GM18502 (cell line): ENCODE measurements at regions not wholly inside any gene's neighbourhood (a gene's known extent, or its start where the extent isn't known, plus 50 kb on each side); places are given as distances from the start of the nearest gene placed in this dataset.
A peak's percentile ranks its signal among the peaks of the same experiment; 100 is the strongest.

Source experiments
- ATAC-seq: cut with Tn5 transposase; IDR thresholded peaks from one replicate; pipeline ENCODE4 v1.9.1; 2021; ENCODE audit warnings: mild to moderate bottlenecking; ENCODE audit not compliant: unreplicated experiment, poor library complexity

DNA sequence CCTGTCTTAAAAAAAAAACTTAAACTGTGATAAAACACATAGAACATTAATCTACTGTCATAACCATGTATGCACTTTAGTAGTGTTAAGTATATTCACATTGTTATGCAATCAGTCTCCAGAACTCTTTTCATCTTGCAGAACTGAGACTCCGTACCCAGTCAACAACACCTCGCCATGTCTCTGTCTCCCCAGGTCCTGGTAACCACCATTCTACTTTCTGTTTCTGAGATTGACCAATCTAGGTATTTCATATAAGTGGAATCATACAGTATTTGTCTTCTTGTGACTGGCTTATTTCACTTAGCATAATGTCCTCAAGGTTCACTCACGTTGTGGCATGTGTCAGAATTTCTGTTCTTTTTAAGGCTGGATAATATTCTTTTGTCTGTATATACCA, 290.8 kb upstream of the CXCR4 start:
- no peak for ATAC-seq

DNA sequence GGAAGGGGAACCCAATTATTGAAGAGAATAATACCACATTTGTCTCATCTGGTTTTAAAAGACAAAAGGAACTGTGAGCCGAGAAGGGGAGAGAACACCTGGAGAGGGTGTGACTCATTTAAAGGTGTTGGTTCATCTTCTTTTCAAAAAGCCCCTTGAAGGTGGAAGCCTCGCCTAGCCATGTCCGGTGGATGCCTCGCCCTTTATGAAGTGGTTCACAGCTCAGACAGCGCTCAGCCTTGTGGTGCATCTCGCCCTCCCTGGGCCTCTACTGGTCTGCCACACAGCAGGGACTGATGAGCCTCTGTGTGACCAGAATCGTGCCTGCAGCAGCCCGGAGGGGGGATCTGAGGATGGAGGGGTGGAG, 290.0 kb upstream of the CXCR4 start:
- ATAC-seq: no peak

DNA sequence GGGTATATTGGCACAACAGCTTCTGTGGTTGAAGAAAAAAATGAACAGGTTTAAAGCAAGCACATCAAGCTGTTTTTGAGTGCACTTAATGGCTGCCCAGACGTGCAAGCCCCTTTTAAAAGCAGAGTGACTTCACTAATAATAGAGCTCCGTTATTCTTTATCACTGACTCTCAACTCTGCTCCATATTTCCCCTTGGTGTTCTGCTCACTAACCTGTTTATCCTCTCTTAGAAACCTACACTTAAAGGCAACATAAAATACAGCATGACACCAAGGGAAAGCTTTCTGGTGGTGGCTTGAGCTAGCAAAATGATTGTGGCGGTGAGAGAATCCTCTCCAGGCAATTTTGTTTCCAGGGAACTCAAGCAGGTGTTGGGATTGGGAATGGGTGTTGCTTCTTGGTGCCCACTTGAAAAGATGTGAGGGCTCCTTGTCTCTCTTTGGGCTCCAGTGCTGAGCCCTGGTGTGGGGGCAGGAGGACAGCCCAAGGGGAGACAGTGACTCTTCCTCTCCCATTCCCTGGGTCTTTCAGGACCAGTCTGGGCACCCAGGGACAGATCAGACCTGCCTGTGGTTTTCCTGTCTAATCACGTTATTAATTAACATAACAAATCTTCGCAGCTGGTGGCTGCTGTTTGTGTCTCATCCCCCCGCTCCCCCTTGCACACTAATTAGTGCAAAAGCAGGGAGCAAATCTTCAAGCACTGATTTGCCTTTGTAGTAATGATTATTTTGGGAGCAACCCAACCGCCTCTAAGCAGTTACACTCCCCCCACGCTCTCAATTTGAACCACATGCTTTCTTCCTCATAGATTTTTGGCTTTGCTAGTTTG, 289.4 kb upstream of the CXCR4 start:
- no peak for ATAC-seq

- no peak for ATAC-seq
These were observed 287.0 kb upstream of the CXCR4 start for GRCh38 chr2:136404925-136405324.

DNA sequence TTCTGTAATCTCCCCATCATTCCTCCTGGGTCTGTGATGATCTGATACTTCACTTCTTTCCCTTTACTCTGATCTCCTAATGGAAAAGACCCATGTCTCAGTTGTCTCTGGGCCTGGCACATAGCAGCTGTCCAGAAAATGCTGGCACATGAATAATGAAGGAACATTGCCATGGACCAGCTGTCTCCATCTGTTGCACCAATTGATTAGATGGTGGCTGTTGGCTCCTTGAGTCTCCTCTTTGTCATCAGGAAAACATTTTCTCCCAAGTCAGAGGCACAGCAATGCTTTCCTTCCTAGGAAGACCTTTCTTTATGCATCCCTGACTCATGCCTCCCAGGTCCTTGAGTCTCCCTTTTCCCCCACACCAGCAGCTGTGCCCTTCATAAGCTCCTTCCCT, 286.2 kb upstream of the CXCR4 start:
- no peak for ATAC-seq

DNA sequence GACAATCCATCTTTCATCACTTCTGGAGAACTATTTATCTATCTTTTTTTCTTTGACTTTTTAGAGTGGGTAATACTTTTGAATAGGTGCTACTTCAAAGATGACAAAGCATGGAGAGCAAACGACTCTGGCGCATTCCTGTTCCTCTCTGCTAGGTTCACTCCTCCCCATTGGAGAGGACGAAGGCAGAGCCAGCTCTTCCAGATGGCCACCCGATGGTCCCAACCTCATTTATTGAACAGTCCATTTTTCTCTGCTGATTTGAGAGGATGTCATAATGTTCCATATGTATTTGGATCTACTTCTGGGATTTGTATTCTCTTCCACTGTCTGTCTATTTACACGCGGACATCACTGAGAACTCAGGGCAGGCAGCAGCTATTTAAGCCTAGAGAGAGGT, 284.3 kb upstream of the CXCR4 start:
- ATAC-seq: no peak

- no peak for ATAC-seq
These were observed 281.8 kb upstream of the CXCR4 start for GRCh38 chr2:136399667-136400289.

DNA sequence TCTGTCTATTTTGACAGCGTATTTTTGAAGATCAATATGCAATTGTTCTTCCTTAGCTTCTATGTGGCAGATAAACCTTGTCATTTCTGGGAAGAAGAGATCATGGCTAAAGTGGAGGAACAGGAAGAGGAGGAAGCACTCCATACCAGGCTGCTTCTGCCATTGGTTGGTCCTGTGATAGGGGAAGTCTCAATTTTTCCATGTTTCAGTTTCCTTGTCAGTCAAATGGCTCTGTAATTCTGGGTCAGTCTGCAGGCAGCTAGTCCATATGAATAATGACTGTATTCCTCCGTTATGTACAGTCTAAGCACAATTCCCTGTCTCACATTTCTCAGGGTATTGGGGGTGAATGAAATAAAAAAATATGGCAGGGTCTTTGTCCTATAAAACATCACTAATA, 277.6 kb upstream of the CXCR4 start:
- no peak for ATAC-seq

GRCh38 chr2:136394136-136395060, 276.4 kb upstream of the CXCR4 start:
- ATAC-seq: peak; percentile 83

DNA sequence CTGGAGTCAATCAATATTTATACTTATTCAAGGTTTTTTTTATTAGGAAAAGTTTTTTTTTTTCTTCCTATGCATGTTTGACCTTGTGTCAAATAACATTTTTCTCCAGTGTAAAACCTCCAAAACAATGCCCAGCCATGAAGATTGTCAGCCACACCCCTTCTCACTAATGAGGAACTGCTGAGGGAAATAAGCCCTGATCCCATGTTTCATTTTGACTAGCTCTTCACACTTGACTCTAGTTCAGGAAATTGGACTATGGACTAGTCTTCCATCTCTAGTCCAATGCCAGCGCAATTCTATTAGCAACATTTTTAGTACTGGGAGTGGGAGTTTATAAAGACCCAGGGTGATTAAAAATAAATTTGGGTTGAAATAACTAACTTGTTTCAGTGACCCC, 275.6 kb upstream of the CXCR4 start:
- no peak for ATAC-seq

DNA sequence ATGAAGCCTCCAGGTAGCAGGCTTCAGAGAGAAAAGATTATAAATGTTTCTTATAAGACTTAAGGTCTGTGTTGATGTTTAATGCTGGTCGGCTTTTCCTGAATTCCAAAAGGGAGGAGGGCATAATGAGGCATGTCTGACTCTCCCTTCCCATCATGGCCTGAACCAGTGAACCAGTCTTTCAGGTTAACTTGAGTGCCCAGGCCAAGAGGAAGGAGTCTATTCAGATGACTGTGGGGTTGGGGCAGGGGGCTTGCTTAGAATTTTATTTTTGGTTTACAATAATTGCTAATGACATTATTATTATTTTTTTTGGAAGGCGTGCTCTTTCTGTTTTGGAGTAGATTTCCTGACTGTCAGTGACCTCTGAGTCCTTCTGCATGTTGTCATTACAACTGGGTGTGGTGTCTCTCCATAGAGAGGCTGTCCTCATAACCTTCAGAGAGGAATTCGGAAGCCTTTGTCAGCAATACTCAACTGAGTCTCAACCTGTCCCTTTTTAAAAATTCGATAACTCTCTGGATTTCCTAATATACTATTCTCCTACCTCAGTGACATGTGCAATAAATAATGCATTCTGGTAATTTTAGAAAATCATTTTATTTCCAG, 275.1 kb upstream of the CXCR4 start:
- no peak for ATAC-seq

DNA sequence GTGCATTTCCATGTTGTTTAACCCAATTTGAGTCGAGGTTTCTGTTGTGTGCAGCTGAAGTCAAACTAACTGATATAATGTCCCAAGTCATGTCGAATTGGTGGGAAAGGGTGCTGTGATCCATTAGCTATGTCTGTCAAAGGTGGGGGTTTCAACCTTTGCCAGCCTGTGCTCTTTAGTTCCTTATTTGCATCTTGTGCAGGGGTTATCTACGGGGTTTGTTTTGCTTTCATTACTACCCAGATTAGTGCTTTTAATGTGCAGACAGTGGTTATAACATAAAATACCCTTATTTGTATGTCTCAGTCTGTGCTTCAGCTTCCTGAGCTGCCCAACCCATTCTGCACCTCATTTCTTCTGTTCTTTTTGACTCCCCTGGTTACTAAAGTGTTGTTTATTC, 271.9 kb upstream of the CXCR4 start:
- ATAC-seq: peak; percentile 81

DNA sequence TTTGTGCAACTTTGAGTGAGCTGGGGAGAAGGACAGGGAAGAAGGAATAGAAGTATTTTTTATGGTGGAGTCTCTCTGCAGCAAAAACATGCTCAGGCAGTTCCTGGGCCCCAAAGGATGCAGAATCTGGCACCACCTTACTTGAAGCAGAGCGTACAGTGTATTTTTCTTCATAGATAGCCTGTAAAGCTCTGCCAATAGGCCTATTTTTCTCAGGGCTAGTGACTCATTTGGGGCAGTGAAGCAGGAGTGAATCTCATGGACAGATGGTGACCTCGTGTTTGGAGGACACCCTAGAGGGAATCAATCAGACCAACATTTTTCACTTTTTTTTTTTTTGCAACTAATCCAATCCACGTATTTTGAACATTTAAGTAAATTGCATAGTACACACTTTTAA, 268.1 kb upstream of the CXCR4 start:
- ATAC-seq: no peak

DNA sequence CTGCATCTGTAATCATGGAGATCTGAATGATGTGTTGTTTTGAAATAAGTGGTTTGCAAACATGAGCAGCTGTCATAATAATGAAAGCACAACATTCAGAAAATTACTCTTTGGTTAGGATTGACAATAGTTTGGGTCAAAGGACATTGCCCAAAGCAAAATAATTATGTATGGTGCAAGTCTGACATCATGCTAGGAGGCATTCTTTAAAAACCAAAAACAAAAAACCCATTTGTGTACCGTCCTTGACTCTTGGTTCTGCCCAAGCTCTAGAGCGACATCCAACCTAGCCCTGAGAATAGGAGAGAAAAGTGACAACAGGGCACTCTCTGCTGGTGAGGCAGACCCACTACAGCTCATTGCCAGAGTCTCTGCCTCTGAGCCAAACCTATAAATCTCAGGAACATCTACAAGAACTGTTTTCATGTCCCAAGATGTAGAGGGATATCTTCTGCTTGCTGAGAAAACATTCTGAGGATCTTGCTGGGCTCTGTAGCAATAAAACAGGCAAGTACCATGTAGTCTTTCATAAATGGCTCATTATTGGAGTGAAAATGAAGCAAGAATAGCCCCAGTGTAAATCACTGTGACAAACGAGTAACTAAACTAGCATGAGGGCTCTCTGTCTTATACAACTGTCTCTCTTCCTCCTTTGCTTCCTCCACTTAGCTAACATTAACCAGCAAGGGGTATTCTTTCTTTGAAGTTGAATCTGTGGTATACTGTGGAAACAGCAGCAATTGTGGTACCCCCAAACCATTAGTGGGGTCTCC, 266.8 kb upstream of the CXCR4 start:
- peak; percentile 54 for ATAC-seq

DNA sequence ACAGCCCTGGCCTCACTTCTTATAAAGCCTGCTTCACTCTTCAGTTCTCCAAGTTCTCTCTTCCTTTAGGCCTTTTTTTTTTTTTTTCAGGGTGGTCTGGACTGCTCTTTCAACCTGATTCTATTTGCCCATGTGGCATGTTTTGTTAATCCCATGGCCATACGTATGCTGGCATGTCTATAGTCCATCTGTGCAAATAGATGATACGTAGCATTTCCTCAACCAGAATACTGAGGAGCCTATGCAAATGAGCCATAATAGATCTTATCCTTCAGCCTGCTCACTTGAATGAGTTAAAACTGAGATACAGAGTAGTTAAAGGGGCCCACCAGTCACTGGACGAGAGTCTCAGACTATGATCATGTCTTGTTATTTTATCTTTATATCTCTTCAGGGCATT, 265.2 kb upstream of the CXCR4 start:
- ATAC-seq: no peak

GRCh38 chr2:136381722-136382633, 264.0 kb upstream of the CXCR4 start:
- ATAC-seq: peak; percentile 83

DNA sequence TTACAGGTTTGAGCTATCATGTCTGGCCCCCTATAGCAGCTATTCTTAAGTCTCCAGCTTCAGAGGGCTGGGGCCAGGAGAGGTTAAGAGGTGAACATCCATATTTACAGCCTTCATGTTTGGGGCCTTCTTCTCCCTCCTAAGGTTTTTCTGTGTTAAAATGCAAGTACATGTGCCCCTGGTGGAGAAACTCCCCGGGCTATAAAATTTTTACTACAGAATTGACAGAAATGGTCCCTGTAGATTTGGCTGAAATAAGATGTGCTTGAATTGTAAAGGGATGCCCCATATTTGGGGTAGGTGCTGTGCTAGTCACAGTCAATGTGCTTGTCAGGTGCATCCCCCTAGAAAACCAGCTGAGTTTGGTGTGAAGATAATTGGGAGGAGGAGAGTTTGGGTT, 263.3 kb upstream of the CXCR4 start:
- no peak for ATAC-seq

GRCh38 chr2:136378712-136379595, 261.0 kb upstream of the CXCR4 start:
- ATAC-seq: no peak
